Retinal pigment epithelial cell (primary cell): ENCODE measurements at regions not wholly inside any gene's neighbourhood (a gene's known extent, or its start where the extent isn't known, plus 50 kb on each side); places are given as distances from the start of the nearest gene placed in this dataset.

Experiments
- DNase-seq: peaks from one replicate; pipeline ENCODE4 v3.0.0-alpha.2; 2010; ENCODE audit warnings: low read depth
- H3K4me3 ChIP-seq: 2 replicates; pipeline ENCODE4 v1.5.1; 2011; ENCODE audit warnings: mild to moderate bottlenecking, low read length, control low read depth, moderate library complexity
- CTCF ChIP-seq: conservative IDR thresholded peaks from 2 replicates; pipeline ENCODE4 v1.5.1; 2011; ENCODE audit warnings: low read depth, low read length, control low read depth, inconsistent platforms

- DNase-seq = no peak
- no peak for TF ChIP-seq CTCF
- no peak overlapping the region for H3K4me3 ChIP-seq
These were observed 77.2 kb downstream of the MYEOV start for GRCh38 chr11:69370984-69371709.

- no peak overlapping the region for H3K4me3 ChIP-seq
- no peak for TF ChIP-seq CTCF
- DNase-seq = no peak
These were observed 78.0 kb downstream of the MYEOV start for GRCh38 chr11:69371731-69372588.

- no peak for DNase-seq
- H3K4me3 ChIP-seq = no peak overlapping the region
- no peak for TF ChIP-seq CTCF
These were observed 78.8 kb downstream of the MYEOV start for GRCh38 chr11:69372589-69373250.

- no peak for TF ChIP-seq CTCF
- no peak for DNase-seq
- H3K4me3 ChIP-seq = no peak overlapping the region
These were observed 79.3 kb downstream of the MYEOV start for GRCh38 chr11:69373251-69373635.

- TF ChIP-seq CTCF = no peak
- no peak overlapping the region for H3K4me3 ChIP-seq
- no peak for DNase-seq
These were observed 80.4 kb downstream of the MYEOV start for GRCh38 chr11:69374110-69374945.

GRCh38 chr11:69374946-69375310 is 81.0 kb downstream of the MYEOV start:
- no peak for TF ChIP-seq CTCF

More at GRCh38 chr11:69374946-69375310, 81.0 kb downstream of the MYEOV start:
- H3K4me3 ChIP-seq = no peak overlapping the region
- no peak for DNase-seq
